NCI-H82 treated with DMSO at 0.1 percent for 48 hours (cell line): ENCODE measurements at regions not wholly inside any gene's neighbourhood (a gene's known extent, or its start where the extent isn't known, plus 50 kb on each side); places are given as distances from the start of the nearest gene placed in this dataset.

Experiments
- DNase-seq: peaks from one replicate; lab custom pipeline; 2025; ENCODE audit not compliant: unreplicated experiment; lab: John Stamatoyannopoulos, UW

DNA sequence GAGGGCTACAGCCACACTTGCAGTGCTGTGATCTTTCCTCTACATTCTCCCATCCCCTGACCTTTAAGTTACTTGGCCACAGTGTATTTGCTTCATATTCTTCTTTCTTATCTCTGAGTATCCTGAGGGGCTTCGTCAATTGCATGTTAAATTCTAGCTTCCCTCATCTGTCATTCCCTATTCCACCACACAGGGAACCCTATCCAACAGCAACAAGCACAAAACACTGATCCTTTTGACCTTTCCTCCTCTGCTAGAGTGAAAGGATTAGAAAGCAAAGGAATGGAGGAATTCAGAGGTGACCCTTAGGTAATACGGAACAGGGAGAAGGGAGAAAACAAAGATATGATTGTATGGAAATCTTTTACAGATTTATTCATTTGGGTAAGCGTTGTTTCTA, 1061.7 kb upstream of the TENM4 start:
- no peak for DNase-seq

DNA sequence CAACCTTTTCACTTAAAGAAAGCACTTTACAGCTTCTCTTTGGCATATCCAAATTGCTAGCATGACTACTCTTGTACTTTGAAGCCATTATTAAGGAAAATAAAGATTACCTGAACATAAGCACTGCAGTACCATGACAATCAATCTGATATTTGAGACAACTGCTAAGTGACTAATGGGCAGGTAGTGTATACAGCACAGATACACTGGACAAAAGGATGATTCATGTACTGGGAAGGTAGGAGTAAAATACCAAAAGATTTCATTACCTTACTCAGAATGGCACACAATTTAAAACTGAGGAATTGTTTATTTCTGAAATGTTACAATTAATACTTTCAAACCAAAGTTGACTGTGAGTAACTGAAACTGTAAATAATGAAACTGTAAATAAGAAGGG, 1054.3 kb upstream of the TENM4 start:
- DNase-seq, result no peak

DNA sequence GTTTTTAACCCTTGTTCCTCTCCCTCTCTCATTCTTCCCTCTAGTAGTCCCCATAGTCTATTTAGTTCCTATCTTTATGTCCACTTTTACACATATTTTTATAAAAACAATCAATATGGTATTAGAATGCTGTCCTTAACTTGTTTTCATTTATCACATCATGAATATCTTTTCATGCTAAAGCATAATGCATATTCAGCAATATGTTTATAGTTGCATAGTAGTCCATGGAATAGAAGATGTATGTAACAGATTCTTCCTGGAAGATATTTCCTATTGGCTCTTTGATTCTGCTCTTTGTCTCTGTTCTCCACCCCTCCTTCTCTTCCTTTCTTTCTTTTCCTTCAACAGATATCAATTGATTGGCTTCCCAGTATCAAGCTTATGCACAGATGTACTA, 1047.1 kb upstream of the TENM4 start:
- DNase-seq, result no peak

DNA sequence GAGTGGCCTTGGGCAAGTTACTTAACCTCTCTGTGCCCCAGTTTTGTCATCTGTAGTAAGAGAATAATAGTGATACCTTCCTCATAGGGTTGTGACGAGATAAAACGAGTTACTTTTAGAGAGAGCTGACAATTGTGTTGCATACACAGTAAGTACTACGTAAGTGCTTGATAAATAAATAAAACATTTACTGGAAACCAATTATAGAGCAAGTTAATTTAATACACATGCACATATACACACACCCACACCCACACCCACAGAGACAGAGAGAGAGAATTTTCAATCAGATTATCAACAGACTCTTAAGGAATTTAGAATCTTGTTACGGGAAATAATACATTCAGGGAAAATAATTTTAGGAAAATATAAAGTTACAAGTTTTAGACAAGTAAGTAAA, 1045.8 kb upstream of the TENM4 start:
- DNase-seq, result no peak

DNA sequence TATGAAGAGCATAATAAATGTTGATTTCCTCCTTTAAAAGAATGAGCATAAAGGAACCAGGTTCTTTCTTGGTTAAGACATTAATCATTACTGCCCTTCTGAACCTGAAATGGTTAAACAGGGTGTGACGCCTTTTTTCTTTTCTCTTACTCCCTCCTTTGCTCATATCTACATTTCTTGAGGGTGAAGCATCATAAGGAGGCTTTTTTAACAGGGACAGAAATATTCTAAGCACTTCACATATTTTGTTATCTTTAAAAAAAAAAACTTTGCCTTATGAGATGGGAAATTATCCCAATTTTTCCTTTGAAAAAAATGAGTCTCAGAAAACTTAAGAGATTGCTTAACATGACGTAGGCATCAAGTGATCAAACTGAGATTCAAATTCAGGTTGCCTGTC, 1036.3 kb upstream of the TENM4 start:
- DNase-seq, result no peak

DNA sequence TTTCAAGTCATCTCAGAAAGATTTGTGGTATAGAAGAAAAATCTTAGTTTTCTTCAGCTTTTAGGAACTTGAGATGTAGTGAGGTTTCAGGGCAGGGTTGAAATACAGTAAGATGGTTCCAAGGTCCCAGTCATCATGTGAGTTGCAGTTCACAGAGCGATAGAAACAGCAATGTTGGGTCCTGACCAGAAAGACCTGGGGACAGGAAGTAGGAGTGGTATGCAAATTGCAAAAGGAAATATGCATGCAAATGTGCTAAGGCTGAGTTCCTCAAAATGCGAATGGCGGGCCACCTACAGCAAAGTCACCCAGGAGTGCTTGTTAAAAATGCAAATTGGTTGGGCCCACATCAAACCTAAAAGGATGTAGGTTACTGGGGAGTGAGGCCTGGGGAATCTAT, 1032.7 kb upstream of the TENM4 start:
- DNase-seq, result no peak

DNA sequence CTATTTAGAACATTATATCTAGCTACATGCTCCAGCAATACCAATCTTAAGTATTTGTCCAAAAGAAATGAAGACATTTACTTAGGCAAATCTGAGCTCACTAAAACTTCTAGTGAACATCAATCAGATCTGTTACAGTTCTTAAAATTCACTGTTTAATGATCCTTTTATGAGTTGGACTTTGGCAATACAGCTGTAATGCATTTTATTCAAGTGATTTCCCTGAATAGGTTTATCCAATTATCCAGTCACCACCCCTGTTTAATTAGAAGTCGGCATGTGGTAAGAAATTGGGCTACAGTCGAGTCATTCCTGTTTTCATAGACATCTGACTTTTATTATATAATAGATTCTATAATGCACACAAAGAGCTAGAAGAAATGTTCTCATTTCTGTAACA, 1029.0 kb upstream of the TENM4 start:
- no peak for DNase-seq

DNA sequence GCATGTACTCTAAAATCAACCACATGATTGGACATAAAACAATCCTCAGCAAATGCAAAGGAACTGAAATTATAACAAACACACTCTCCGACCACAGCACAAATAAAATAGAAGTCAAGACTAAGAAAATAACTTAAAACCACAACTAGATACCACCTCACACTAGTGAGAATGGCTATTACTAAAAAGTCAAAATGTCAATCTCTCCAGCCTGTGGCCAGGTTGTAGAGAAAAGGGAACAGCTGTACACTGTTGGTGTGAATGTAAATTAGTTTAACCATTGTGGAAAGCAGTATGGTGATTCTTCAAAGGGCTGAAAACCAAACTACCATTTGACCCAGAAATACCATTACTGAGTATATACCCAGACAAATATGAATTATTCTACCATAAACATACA, 1025.7 kb upstream of the TENM4 start:
- no peak for DNase-seq

DNA sequence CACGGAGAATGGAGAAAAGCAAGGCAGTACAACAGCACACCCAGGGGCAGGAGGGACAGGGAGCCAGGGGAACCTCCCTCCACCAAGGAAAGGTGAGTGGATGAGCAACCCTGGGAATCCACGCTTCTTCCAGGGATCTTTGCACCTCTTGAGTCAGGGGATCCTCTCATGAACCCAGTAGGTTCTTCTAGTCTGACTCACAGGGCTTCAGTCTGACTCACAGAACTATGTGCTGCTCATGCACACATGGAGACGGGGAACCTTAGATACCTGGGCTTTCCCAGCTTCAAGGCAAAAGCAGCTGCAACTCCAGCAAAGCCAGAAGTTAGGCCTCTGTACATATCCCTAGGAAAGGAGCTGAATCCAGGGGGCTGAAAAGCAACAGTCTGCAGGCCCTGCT, 1021.4 kb upstream of the TENM4 start:
- DNase-seq, result no peak

DNA sequence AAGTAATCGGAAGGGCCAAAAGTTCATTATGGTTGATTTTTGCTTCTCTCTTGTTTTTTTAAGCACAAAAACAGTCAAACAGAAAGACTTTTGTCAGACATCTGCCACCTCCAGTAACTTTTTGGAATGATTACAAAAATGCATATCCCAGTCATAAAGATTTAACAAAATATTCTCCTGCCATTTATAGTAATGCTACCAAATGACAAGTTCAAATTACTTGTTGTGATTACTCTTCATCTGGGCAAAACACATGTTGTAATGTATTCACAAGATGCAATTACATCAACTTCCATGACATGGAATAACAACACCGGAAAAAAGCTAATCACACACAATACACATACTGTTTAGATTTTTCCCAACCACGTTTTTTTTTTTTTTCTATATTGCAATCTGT, 1017.5 kb upstream of the TENM4 start:
- DNase-seq, result no peak

DNA sequence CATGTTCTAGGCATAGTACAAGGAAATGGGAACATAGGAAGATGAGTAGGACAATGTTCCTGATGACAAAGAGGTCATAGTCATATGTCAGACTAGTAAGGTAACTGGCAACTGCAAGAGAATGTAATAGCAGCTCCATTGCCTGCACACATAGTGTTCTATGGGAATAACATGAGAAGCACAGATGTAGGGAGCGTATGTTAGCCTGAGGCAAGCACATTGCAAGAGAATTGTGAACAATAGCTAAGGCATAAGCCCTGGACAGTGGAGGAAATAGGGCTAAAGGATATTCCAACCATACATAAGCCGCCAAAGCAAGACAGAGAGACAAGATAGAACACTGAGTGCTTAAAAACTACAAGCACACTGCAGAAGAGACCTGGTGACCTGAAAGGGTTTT, 1017.0 kb upstream of the TENM4 start:
- no peak for DNase-seq

DNA sequence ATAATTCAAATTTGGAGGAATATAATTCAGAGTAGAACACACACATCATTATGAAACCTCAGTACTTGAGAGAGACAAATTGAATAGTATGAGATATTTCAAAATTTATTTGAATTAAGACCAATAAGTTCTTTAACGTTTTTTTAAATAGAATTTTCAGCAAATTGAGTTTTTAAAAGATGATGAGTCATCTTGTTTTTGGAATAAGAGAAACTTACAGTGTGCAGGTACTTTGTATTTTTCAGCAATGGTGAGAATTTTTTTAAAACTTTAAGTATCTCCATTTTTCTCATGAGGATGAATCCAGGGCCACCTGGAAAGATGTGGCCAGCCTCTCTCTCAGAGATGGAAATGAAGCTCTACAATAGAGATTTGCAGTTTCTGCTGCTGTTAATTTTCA, 1015.0 kb upstream of the TENM4 start:
- no peak for DNase-seq

DNA sequence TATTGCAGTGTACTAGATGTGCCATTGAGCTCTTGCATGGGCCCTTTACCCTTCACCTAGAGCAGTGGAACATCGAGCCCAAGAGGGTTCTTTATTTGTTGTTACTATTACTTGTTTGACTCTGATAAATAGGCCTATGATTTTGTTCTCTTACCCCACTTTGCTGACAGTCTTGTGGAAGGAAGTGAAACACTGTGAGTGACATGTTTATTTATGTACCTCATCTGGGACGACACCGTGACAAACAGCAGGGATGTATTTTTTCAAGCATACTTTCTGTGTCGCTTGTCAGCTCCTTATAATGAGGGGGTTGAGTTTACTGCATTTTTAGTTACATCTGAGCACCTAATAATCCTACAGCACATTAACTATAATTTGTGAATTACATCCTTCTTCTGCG, 1010.3 kb upstream of the TENM4 start:
- no peak for DNase-seq

DNA sequence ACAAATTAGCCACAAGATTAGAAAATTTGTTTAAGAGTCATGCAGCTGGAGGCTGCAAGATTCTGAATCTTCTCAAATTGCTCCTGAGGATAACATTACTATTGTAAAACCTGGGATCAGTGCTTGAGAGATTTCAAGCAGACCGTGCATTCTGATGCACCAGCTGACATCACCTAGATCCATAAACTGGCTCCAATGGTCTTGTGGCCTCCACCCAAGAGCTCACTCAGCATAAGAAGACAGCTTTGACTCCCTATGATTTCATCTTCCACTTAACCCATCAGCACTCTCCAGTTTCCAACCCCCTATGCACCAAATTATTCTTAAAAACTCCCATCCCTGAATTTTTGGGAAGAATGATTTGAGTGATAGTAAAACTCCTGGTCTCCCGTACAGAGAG, 1007.9 kb upstream of the TENM4 start:
- DNase-seq, result no peak

DNA sequence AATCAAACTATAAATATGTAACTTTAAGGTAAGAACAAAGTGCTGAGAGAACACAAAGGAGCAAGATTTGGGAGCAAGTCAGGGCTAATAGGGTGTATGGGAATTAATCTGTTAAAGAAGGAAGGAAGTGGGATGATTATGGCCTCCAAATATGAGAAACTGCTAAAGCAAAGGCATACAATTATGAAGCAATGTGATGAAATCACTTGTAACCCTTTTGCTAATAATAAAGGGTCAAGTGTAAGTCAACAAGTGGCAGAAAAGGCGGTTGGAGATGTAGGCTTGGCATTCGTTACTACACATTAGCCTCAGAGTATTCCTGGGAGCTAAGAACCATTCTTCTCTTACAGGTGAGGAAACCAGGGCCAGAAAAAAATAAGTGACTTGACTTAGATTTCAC, 1002.3 kb upstream of the TENM4 start:
- no peak for DNase-seq

DNA sequence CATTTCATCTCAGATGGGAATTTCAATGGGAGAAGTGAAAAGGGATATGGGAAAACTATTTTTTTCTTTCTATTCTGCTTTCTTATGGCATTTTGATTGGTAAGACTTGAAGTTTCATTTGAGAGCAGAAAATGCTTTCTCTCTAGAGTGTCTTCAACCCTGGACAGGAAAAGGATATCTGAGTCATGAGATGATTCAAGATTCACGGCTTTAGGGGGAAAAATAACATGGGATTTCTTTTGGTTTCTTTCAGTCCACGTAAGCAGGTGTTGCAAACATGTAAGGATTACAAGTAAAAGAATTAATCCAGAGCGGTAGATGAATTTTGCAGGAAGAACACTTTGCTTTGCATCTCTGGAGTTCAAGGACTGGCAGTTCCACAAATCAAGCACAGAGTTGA, 1001.0 kb upstream of the TENM4 start:
- no peak for DNase-seq

DNA sequence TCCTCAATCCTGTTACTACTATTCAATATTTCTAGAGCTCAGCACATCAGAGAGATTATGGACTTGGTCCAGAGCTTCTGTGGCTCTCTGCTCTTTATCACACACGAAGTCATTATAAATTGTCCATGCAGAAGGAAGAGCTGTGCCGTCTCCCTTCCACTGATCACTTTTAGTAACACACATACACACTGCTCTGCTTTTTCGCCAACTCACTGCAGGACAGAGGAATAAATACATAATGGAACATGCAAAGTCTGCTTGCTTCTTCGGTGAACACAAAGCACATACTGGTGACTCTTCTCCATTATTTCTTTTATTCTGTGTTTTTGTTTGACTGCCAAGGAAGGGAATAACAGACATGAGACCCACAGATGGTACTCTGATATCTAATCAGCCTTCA, 1000.0 kb upstream of the TENM4 start:
- DNase-seq, result no peak

DNA sequence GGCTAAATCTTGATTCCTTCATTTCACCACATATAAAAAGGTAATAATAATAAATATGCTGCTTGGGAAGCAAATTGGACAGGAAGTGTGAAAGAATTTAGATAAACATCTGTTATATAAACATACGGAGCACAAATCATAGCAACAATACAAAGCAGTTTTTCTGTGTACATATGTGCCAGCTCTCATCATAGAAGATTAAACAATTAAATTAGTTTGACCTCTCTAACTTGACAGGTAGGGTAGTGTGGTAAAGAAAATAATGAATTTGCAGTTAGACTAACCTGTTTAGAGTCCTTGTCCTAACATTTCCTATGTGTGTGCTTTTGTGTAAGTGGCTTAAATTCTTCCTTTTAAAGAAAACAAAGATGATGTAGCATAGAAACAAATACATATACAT, 995.7 kb upstream of the TENM4 start:
- no peak for DNase-seq

DNA sequence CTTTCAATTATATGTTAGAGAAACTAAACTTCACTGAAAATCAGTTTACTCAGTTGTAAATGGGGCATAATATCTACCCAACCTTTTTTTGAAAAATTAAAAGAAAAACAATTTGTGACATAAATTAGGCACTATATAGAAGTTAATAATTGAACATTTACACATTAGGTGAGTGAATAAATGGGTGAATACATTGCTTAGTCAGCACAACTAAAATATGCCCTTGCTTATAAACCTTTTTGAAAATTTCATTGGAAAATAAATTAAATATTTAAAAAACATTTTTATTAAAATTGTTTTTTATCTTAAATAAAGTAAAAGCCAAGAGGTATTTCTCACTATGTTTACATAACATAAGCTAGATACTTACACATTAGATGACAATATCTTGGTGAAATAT, 994.5 kb upstream of the TENM4 start:
- DNase-seq, result no peak

DNA sequence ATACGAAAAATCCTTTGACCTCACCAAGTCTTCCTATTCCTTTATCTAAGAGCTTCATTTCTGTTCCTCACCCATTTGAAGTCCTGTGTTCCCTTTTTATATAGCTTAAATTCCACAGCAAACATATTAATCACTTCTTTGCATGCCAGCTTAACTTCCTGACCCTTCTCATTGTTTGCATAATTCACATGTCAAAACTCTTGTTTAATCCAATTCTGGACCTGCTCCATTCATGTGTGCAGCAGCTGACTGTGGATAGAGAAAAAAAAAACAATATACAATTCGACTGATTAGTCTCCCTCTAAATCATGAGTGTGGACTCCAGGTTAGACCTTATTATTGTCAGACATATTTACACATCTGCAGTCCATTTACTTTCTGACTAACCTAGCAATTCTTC, 991.2 kb upstream of the TENM4 start:
- DNase-seq, result no peak

DNA sequence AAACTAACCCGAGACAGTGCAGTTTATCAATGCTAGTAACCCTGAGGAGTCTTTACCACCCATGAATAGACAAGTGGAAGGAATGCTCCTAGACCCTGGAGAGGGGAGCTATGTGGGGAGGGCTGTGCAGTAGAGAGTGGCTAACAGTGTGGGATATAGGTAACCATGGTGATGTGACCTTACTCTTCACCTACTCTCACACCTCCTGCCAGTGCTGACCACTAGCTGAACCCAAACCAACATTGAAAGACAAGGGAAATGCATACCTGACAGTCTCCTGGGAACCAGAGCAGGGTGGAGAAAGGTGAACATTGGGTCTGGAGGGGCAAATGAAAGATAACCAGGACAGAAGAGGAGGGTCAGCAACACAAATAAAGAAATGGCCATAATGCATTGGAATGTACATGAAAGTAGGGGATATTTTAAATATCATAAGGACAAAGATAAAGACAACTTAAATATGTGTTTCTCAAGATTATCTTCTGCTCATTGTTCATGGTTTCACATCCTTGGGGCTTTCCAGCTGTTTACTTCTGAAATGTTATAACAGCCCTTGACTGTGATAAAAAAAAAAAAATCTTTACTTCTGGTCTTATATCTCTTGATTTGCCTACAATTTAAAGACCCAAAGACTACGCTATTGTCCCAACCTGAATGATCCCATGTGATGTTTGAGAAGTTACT, 983.3 kb upstream of the TENM4 start:
- no peak for DNase-seq

DNA sequence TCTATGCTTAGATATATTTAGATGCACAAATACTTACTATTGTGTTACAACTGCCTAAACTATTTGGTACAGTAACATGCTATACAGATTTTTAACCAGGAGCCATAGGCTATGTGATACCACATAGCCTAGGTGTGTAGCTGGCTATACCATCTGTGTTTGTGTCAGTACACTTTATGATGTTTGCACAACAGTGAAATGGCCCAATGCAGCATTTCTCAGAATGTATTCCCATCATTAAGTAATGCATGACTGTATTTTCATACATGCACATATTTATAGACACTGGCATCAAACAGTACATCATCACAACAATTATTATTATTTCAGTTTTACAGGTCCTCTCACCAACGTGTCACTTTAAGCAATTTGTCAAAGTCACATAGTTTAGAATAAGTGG, 979.5 kb upstream of the TENM4 start:
- no peak for DNase-seq

DNA sequence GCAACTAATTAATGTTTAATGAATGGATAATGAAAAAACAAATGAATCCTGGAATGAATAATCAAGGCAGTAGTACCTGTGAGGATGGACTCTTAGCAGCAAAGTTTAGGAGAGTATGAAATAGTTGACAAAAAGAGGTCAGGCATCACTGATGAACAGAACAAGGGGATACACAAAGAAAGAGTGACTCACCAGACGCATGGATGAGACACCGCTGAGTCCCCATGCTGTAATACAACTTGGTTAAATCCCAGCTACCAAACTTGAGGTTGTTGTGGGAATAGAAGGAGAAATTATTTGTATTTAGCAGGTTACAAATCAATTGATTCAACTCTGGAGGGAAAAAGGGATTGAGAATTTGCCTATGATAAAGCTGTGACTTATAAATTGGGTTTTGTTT, 976.9 kb upstream of the TENM4 start:
- DNase-seq, result no peak

DNA sequence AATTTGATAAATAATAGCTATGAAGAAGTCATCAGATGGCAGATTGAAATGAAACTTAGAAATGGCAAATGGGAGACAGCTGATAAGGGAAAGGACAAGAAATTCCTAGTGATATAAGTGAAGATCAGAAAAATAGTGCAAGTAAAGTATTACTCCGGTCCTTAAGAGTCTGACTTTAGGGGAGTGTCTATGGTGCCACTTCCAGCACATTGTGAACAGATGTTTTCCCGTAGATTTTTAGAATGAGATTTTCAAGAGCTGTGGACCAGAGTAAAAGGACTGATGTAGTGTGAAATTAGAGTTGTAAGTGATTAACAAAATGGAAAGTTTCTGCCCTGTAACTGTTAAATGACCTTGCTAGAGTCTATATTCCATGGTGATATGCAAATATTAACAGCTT, 974.8 kb upstream of the TENM4 start:
- no peak for DNase-seq
